PC-9 (cell line): ENCODE measurements at regions not wholly inside any gene's neighbourhood (a gene's known extent, or its start where the extent isn't known, plus 50 kb on each side); places are given as distances from the start of the nearest gene placed in this dataset.

Experiments used
- CTCF ChIP-seq: fragments of 200-600 bp; sonication (generic); conservative IDR thresholded peaks from 2 replicates; pipeline ENCODE4 v1.6.1; 2017; ENCODE audit warnings: mixed run types, antibody characterized with exemption, mild to moderate bottlenecking, moderate library complexity
- EZH2 ChIP-seq: fragments of 200-600 bp; sonication (generic); IDR thresholded peaks from 2 replicates; pipeline ENCODE4 v1.8.0; 2017; ENCODE audit warnings: antibody characterized with exemption, low read depth

- TF ChIP-seq CTCF, result no peak
- no peak for TF ChIP-seq EZH2
Observed at GRCh38 chrX:128650326-128650725, 598.1 kb upstream of the ACTRT1 start.
